Liver (tissue), 3 donors: ENCODE measurements at regions not wholly inside any gene's neighbourhood (a gene's known extent, or its start where the extent isn't known, plus 50 kb on each side); places are given as distances from the start of the nearest gene placed in this dataset.

Experiments used
- CTCF ChIP-seq: fragments of 150-350 bp; IDR thresholded peaks from 2 replicates; pipeline ENCODE4 v1.5.1; 2017; ENCODE audit warnings: improper control_type of control experiment, low read depth, low read length; ENCODE audit not compliant: missing input control
- HNF4G ChIP-seq: IDR thresholded peaks from 2 replicates; pipeline ENCODE4 v1.6.1; 2016; ENCODE audit warnings: antibody characterized with exemption
- TAF1 ChIP-seq: conservative IDR thresholded peaks from 2 replicates; pipeline ENCODE4 v1.6.1; 2016; ENCODE audit warnings: antibody characterized with exemption, mild to moderate bottlenecking
- donor health status: healthy.
- donor health status: healthy.

GRCh38 chr6:134733801-134734200, 216.1 kb downstream of the ALDH8A1 start:
- TF ChIP-seq CTCF (no peak), HNF4G (no peak), TAF1 (no peak)
